Erythroblast (primary cell): ENCODE measurements at regions not wholly inside any gene's neighbourhood (a gene's known extent, or its start where the extent isn't known, plus 50 kb on each side); places are given as distances from the start of the nearest gene placed in this dataset.

Source experiments
- GATA1 ChIP-seq: IDR thresholded peaks from 2 replicates; pipeline ENCODE4 v1.6.1; 2011; ENCODE audit warnings: low read depth, mild to moderate bottlenecking, control low read depth, low read length, moderate library complexity
- POLR2A ChIP-seq: IDR thresholded peaks from 2 replicates; pipeline ENCODE4 v1.6.1; 2011; ENCODE audit warnings: mild to moderate bottlenecking, low read length

DNA sequence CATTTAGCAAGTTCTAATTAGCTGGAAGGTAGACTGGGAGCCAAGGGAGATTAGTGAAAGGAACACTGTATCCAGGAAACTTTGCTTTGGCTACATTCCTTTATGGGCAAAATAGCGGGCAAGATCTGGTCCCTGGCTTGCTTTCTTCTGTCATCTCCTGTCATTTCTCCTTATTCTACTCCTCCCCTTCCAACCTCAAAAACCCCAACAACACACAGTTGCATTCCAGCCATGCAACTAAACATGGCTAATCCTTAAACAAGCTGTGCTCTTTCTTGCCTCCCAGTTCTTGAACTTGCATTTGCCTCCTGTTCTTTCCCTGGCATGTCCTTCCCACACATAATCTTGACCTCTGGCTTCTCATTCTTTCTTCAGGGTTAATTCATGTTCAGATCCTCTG lies 59.5 kb upstream of the CDCA7L start:
- no peak for TF ChIP-seq POLR2A
- no peak for TF ChIP-seq GATA1
